Mucosa of descending colon (tissue), 3 donors: ENCODE measurements at regions not wholly inside any gene's neighbourhood (a gene's known extent, or its start where the extent isn't known, plus 50 kb on each side); places are given as distances from the start of the nearest gene placed in this dataset.

ENCODE experiments used
- ATAC-seq: fragments of 200-7000 bp; cut with Tn5 transposase; one replicate; pipeline ENCODE4 v1.9.1; 2020; ENCODE audit warnings: mild to moderate bottlenecking, moderate library complexity
- DNase-seq, 3 donors: peaks; one replicate each; pipeline ENCODE4 v3.0.0-alpha.2; 2020
- H3K36me3 ChIP-seq: fragments of 200-600 bp; one replicate; pipeline ENCODE4 v1.8.0; 2021; ENCODE audit warnings: low read depth, mild to moderate bottlenecking
- H3K4me1 ChIP-seq: fragments of 200-600 bp; one replicate; pipeline ENCODE4 v1.8.0; 2021; ENCODE audit warnings: low read depth, mild to moderate bottlenecking
- H3K4me3 ChIP-seq: fragments of 200-600 bp; one replicate; pipeline ENCODE4 v1.8.0; 2021; ENCODE audit warnings: mild to moderate bottlenecking
- H3K9me3 ChIP-seq: fragments of 200-600 bp; one replicate; pipeline ENCODE4 v1.8.0; 2021; ENCODE audit warnings: mild to moderate bottlenecking
- intact Hi-C, 2 donors: fragments of 100-400 bp; cut with DNase I in 1 of 2; cut with micrococcal nuclease in 1 of 2; formaldehyde crosslinking; loops; one replicate each; pipeline versions ENCODE4 v1.11.0 to v1.11.1; 2022; cut with DNase I, micrococcal nuclease
- TF ChIP-seq, protein P1 (sequence below): fragments of 200-600 bp; IDR thresholded peaks from one replicate; pipeline ENCODE4 v1.8.0; 2022; ENCODE audit warnings: antibody characterized with exemption, mild to moderate bottlenecking
- donor health status: DM: no; HTN: no; CAD: no; lungs with moderate emphysema.
- donor health status: DM: no; HTN: no; CAD: no.
- donor health status: DM: no; HTN: yes; CAD: no.

DNA sequence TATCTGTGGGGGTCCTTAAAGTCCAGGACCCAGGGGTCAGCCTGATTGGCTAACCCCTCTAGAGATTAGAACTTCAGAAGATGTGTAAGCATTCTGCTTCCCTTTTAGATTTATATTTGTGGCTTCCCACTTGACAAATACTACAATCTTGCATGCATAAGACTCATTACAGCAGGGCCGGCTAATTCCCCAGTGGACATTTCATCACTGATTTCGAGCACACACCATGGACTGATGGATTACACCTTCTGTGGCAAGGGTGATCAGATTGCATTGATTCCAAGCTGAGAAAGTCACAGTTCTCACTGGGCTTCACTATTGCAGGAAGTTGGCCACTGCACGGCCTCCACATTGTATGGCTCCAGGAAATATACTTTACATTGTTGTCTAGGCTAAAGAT is 65.8 kb upstream of the DAPK1 start:
- Histone ChIP-seq H3K4me1 (no peaks in the 10 kb centered on the region), H3K4me3 (no peak overlapping the region), H3K9me3 (no peaks in the 10 kb centered on the region), H3K36me3 (no peaks in the 10 kb centered on the region)
- no peak for ATAC-seq
- intact Hi-C loops = no loop called here
- TF ChIP-seq, protein P1, sequence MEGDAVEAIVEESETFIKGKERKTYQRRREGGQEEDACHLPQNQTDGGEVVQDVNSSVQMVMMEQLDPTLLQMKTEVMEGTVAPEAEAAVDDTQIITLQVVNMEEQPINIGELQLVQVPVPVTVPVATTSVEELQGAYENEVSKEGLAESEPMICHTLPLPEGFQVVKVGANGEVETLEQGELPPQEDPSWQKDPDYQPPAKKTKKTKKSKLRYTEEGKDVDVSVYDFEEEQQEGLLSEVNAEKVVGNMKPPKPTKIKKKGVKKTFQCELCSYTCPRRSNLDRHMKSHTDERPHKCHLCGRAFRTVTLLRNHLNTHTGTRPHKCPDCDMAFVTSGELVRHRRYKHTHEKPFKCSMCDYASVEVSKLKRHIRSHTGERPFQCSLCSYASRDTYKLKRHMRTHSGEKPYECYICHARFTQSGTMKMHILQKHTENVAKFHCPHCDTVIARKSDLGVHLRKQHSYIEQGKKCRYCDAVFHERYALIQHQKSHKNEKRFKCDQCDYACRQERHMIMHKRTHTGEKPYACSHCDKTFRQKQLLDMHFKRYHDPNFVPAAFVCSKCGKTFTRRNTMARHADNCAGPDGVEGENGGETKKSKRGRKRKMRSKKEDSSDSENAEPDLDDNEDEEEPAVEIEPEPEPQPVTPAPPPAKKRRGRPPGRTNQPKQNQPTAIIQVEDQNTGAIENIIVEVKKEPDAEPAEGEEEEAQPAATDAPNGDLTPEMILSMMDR = no peak
- DNase-seq = no peak

DNA sequence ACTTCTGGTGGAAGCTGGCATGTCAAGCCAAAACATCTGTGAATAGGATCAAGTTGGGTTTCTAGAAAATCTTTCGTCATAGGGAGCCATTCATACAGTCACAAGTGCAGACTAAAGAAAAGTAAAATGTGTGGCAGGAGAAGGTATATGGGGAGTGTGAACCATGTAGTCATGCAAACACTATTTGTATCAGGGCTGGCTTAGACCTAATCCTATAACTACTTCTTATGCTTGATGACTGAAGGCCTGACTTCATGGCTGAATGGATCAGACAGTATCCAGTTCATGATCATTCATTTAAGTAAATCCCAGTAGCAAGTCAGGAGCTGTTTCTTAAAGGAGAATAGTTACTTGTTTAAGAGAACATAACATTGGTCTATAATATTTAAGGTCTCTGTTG is 63.8 kb upstream of the DAPK1 start:
- Histone ChIP-seq H3K9me3 (no peaks in the 10 kb centered on the region), H3K36me3 (no peaks in the 10 kb centered on the region), H3K4me3 (no peak overlapping the region), H3K4me1 (no peaks in the 10 kb centered on the region)
- ATAC-seq (no peak), DNase-seq (no peak)
- TF ChIP-seq, protein P1 = no peak
- intact Hi-C loops = no loop called here

DNA sequence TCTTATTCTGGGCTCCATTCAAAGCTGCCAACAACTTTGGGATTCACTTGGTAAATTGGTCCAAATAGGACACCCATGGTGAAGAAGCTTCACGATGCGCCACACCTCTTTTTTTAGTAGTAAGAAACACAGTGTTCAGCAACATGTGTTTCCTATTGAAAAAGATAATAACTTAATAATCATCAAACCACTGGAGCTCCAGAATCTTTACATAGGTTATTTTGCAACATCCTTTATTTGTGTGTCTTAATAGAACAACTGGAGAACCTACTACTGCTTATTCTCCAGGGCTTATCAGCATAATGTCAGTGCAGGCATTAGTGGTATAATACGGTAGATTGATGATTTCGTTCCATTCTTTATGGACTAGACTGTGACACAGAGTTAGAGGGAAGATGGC is 63.3 kb upstream of the DAPK1 start:
- intact Hi-C loops = no loop called here
- ATAC-seq = no peak
- no peak for DNase-seq
- no peak overlapping the region for H3K4me3 ChIP-seq
- no peaks in the 10 kb centered on the region for H3K4me1 ChIP-seq
- TF ChIP-seq, protein P1 = no peak
- H3K9me3 ChIP-seq = no peaks in the 10 kb centered on the region
- H3K36me3 ChIP-seq = no peaks in the 10 kb centered on the region

DNA sequence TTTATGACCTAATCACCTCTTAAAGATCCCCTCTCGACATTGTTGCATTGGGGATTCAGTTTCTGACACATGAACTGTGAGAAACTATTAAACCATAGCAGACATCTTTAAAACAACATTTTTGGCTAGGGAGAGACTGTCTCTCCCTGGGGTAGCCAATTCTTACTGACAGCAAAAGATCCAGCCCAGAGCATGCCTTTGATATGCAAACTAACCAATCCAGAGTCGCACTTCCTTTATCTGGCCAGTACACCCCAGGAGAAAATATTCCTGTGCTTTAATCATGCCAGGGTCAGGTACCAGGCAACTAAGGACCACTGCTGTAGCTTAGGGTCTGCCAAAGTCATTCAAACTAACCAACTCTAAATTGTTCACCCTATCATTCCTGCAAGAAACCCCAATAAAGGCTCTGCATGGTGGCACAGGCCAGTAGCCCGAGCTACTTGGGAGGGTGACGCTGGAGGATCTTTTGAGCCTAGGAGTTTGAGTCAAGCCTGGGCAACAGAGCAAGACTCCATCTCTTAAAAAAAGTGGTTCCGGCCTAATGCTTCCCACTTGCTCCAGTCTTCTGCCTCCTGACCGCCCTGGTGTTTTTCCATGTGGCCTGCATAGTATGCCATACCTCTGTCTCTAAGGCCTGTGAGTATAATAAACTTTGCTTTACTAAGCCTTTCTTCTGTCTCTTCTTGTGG is 62.3 kb upstream of the DAPK1 start:
- TF ChIP-seq, protein P1 = no peak
- Histone ChIP-seq H3K9me3 (no peaks in the 10 kb centered on the region), H3K4me3 (no peak overlapping the region), H3K36me3 (no peaks in the 10 kb centered on the region), H3K4me1 (no peaks in the 10 kb centered on the region)
- ATAC-seq (no peak), DNase-seq (no peak)
- intact Hi-C loops = no loop called here

DNA sequence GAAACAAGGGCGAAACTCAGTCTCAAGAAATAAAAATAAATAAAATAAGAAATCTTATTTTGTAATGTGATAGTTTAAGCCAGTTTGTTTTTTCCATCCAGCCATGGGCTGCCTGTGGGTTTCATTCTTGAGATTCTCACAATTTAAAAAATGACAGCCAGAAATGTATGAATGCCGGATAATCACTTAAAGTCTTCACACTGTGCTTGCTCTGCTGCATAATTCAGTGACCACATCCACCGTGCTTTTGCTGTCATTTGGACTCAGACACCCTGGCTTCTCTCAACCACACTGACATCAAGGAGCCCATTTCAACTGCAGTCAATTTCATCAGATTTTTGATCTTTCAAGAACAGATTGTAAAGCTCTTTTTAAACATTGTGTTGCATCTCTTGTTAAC is 61.0 kb upstream of the DAPK1 start:
- H3K36me3 ChIP-seq = no peaks in the 10 kb centered on the region
- ATAC-seq (no peak), DNase-seq (no peak)
- no peaks in the 10 kb centered on the region for H3K4me1 ChIP-seq
- no peaks in the 10 kb centered on the region for H3K9me3 ChIP-seq
- no peak overlapping the region for H3K4me3 ChIP-seq
- intact Hi-C loops = no loop called here
- TF ChIP-seq, protein P1 = no peak

DNA sequence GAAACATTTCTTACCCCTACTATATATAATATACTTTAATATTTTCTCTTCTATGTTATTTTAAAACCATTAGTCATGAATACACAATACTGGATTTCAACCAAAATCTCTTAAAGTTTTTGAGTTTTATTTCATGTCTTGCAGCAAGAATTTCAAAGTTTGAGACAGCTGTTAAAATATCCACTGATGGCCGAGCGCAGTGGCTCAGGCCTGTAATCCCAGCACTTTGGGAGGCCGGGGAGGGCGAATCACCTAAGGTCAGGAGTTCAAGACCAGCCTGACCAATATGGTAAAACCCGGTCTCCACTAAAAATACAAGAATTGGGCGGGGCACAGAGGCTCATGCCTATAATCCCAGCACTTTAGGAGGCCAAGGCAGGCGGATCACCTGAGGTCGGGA is 59.7 kb upstream of the DAPK1 start:
- Histone ChIP-seq H3K4me1 (no peaks in the 10 kb centered on the region), H3K36me3 (no peaks in the 10 kb centered on the region), H3K9me3 (no peaks in the 10 kb centered on the region), H3K4me3 (no peak overlapping the region)
- DNase-seq (no peak), ATAC-seq (no peak)
- TF ChIP-seq, protein P1 = no peak
- intact Hi-C loops = no loop called here
